ENCODE measurements at regions not wholly inside any gene's neighbourhood (a gene's known extent, or its start where the extent isn't known, plus 50 kb on each side); places are given as distances from the start of the nearest gene placed in this dataset.

GRCh38 chr20:12906361-12906760 is 102.4 kb upstream of the SPTLC3 start:
- TF ChIP-seq CTCF (IDR thresholded peaks at IDR 0.05; ENCODE audit: insufficient read depth, low read depth, low read length) (no peak), EZH2 (IDR thresholded peaks at IDR 0.05; ENCODE audit: insufficient read depth, low read length) (no peak)
